Chondrocyte (in vitro differentiated cells): ENCODE measurements at regions not wholly inside any gene's neighbourhood (a gene's known extent, or its start where the extent isn't known, plus 50 kb on each side); places are given as distances from the start of the nearest gene placed in this dataset.
A peak's percentile ranks its signal among the peaks of the same experiment; 100 is the strongest.

Experiments
- DNase-seq: peaks from one replicate; pipeline ENCODE4 v3.0.0; 2021; ENCODE audit warnings: mixed read lengths, low spot score
- H3K27ac Mint-ChIP-seq: one replicate; pipeline ENCODE4 v1.8.0; 2021; ENCODE audit warnings: mild to moderate bottlenecking, moderate library complexity, mixed read lengths; ENCODE audit not compliant: unreplicated experiment
- H3K27me3 Mint-ChIP-seq: 2 replicates; pipeline ENCODE4 v1.8.0; 2021; ENCODE audit warnings: low read depth, mixed read lengths
- H3K36me3 Mint-ChIP-seq: 2 replicates; pipeline ENCODE4 v1.8.0; 2021; ENCODE audit warnings: low read depth, mixed read lengths
- H3K4me1 Mint-ChIP-seq: 2 replicates; pipeline ENCODE4 v1.8.0; 2021; ENCODE audit warnings: low read depth, mild to moderate bottlenecking, mixed read lengths
- H3K4me3 Mint-ChIP-seq: one replicate; pipeline ENCODE4 v1.8.0; 2021; ENCODE audit warnings: mild to moderate bottlenecking, moderate library complexity, mixed read lengths; ENCODE audit not compliant: unreplicated experiment
- H3K9me3 Mint-ChIP-seq: 2 replicates; pipeline ENCODE4 v1.8.0; 2021; ENCODE audit warnings: low read depth, mixed read lengths
- CTCF ChIP-seq: fragments of 200-600 bp; sonication (generic); IDR thresholded peaks from 2 replicates; pipeline ENCODE4 v1.5.0; 2021; ENCODE audit warnings: antibody characterized with exemption, mild to moderate bottlenecking, moderate library complexity

- Mint-ChIP-seq H3K9me3 (no peaks in the 10 kb centered on the region), H3K27ac (no peak overlapping the region), H3K27me3 (peaks cover 22% of the 10 kb centered on the region), H3K4me3 (no peak overlapping the region), H3K36me3 (no peaks in the 10 kb centered on the region), H3K4me1 (peaks cover 4% of the 10 kb centered on the region)
- DNase-seq: no peak
- TF ChIP-seq CTCF: no peak
Observed at GRCh38 chr12:77697126-77697525, 133.6 kb upstream of the NAV3 start.

- Mint-ChIP-seq H3K4me3 (no peak overlapping the region), H3K36me3 (no peaks in the 10 kb centered on the region), H3K27me3 (peaks cover 18% of the 10 kb centered on the region), H3K9me3 (no peaks in the 10 kb centered on the region), H3K27ac (no peak overlapping the region), H3K4me1 (peaks cover 4% of the 10 kb centered on the region)
- DNase-seq: no peak
- TF ChIP-seq CTCF: no peak
Observed at GRCh38 chr12:77696183-77696582, 134.5 kb upstream of the NAV3 start.

- Mint-ChIP-seq H3K4me1 (no peaks in the 10 kb centered on the region), H3K4me3 (no peak overlapping the region), H3K27me3 (peaks cover 17% of the 10 kb centered on the region), H3K36me3 (no peaks in the 10 kb centered on the region), H3K9me3 (no peaks in the 10 kb centered on the region), H3K27ac (no peak overlapping the region)
- DNase-seq: no peak
- TF ChIP-seq CTCF: no peak
Observed at GRCh38 chr12:77689510-77690086, 141.1 kb upstream of the NAV3 start.

DNA sequence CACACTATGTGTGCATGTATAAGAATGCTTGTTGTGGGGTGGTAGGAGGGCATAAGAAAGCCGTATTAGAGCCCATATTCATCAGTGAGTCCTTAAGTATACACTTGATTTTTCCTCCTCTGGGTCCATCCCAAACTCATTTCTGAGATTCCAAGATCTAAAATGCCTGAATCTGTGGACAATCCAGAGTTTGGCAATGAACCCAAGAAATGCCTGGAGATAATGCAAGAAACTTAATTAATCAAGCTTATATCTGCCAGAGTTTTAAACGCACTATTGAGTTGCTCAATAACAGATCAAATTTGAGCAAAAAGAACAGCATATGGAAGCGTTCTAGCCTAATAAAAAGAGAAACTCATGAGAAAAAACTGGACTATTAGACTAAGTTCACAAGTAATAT, 143.4 kb upstream of the NAV3 start:
- no peaks in the 10 kb centered on the region for H3K4me1 Mint-ChIP-seq
- TF ChIP-seq CTCF: no peak
- H3K36me3 Mint-ChIP-seq: no peaks in the 10 kb centered on the region
- no peaks in the 10 kb centered on the region for H3K9me3 Mint-ChIP-seq
- H3K27me3 Mint-ChIP-seq: peaks cover 20% of the 10 kb centered on the region
- H3K27ac Mint-ChIP-seq: no peak overlapping the region
- DNase-seq: no peak
- no peak overlapping the region for H3K4me3 Mint-ChIP-seq

DNA sequence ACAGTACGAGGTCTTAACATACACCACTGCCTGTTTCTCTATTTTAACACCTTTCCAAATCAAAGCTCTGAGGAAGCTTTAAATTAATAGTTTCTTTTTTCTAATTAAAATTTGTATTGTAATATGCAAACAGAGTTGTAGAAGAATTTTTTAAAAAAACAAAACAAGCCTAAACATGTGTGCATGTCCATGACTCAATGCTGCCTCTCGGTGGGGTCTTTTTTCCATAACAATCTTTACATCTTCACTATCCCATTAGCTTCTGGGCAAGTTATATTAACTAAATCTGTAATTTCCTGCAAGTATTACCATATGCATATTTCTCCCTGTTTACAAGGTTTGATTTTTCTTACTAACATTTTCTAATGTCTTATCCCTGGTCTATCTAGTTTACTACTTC, 143.9 kb upstream of the NAV3 start:
- peak; percentile 65 for TF ChIP-seq CTCF
- H3K36me3 Mint-ChIP-seq: no peaks in the 10 kb centered on the region
- H3K4me3 Mint-ChIP-seq: no peak overlapping the region
- peaks cover 24% of the 10 kb centered on the region for H3K27me3 Mint-ChIP-seq
- no peaks in the 10 kb centered on the region for H3K4me1 Mint-ChIP-seq
- no peak for DNase-seq
- H3K9me3 Mint-ChIP-seq: no peaks in the 10 kb centered on the region
- H3K27ac Mint-ChIP-seq: no peak overlapping the region
